ENCODE measurements at regions not wholly inside any gene's neighbourhood (a gene's known extent, or its start where the extent isn't known, plus 50 kb on each side); places are given as distances from the start of the nearest gene placed in this dataset.

GRCh38 chr20:43372051-43372450, 85.6 kb upstream of the SRSF6 start:
- DNase-seq (ENCODE audit: low spot score) = no peak
- ChIA-PET POLR2A (ENCODE audit: low non-redundant PET) (no interaction called here), CTCF (interaction anchor here (0.7 to 1.1 kb wide), 2 partner anchors 11 to 222 kb away, joined by 4 read pairs; no protein-coding TSS in a partner anchor)
- TF ChIP-seq CTCF (conservative IDR thresholded peaks at IDR 0.05; ENCODE audit: low read depth) = no peak
- no peak overlapping the region for H3K27ac ChIP-seq

- no peak overlapping the region for H3K27ac ChIP-seq
- CTCF ChIA-PET = no interaction called here
- POLR2A ChIA-PET (ENCODE audit: low non-redundant PET) = no interaction called here
- no peak for DNase-seq (ENCODE audit: low spot score)
- no peak for TF ChIP-seq CTCF (conservative IDR thresholded peaks at IDR 0.05; ENCODE audit: low read depth)
These were observed 92.0 kb upstream of the SRSF6 start for GRCh38 chr20:43365691-43366090.

- POLR2A ChIA-PET (ENCODE audit: low non-redundant PET) = no interaction called here
- CTCF ChIA-PET = no interaction called here
- no peak for TF ChIP-seq CTCF (conservative IDR thresholded peaks at IDR 0.05; ENCODE audit: low read depth)
- DNase-seq (ENCODE audit: low spot score) = no peak
- no peak overlapping the region for H3K27ac ChIP-seq
These were observed 93.7 kb upstream of the SRSF6 start for GRCh38 chr20:43364001-43364400.

- H3K27ac ChIP-seq = no peak overlapping the region
- DNase-seq (ENCODE audit: low spot score) = no peak
- CTCF ChIA-PET = interaction anchor here (0.6 kb wide), 1 partner anchor 20 kb away, joined by 5 read pairs; no protein-coding TSS in a partner anchor
- TF ChIP-seq CTCF (conservative IDR thresholded peaks at IDR 0.05; ENCODE audit: low read depth) = no peak
- POLR2A ChIA-PET (ENCODE audit: low non-redundant PET) = no interaction called here
These were observed 94.2 kb upstream of the SRSF6 start for GRCh38 chr20:43363506-43363905.

- POLR2A ChIA-PET (ENCODE audit: low non-redundant PET) = no interaction called here
- H3K27ac ChIP-seq = no peak overlapping the region
- DNase-seq (ENCODE audit: low spot score) = no peak
- no peak for TF ChIP-seq CTCF (conservative IDR thresholded peaks at IDR 0.05; ENCODE audit: low read depth)
- CTCF ChIA-PET = interaction anchor here (0.9 to 1.6 kb wide), 2 partner anchors 11 to 29 kb away, joined by 3 to 4 read pairs; no protein-coding TSS in a partner anchor
These were observed 96.2 kb upstream of the SRSF6 start for GRCh38 chr20:43361526-43361925.

- CTCF ChIA-PET = interaction anchor here (0.6 kb wide), 1 partner anchor 249 kb away, joined by 7 read pairs; no protein-coding TSS in a partner anchor
These were observed 97.7 kb upstream of the SRSF6 start for GRCh38 chr20:43360016-43360415.

More at GRCh38 chr20:43360016-43360415, 97.7 kb upstream of the SRSF6 start:
- POLR2A ChIA-PET (ENCODE audit: low non-redundant PET) = interaction anchor here (0.7 kb wide), 1 partner anchor 1540 kb away, joined by 6 read pairs; no protein-coding TSS in a partner anchor
- DNase-seq (ENCODE audit: low spot score) = no peak
- no peak overlapping the region for H3K27ac ChIP-seq
- TF ChIP-seq CTCF (conservative IDR thresholded peaks at IDR 0.05; ENCODE audit: low read depth) = no peak

Data from RWPE1 (cell line).